Sigmoid colon (tissue), 4 donors: ENCODE measurements at regions not wholly inside any gene's neighbourhood (a gene's known extent, or its start where the extent isn't known, plus 50 kb on each side); places are given as distances from the start of the nearest gene placed in this dataset.

Experiments
- CTCF ChIP-seq, 4 experiments: fragments of 450-650 bp in 3 of 4; fragments of 200-600 bp in 1 of 4; IDR thresholded peaks; one replicate each; pipeline ENCODE4 v1.5.1; 2016 to 2019; ENCODE audit warnings: antibody characterized with exemption in 4 of 4, mild to moderate bottlenecking in 3 of 4, moderate library complexity in 2 of 4
- POLR2A ChIP-seq, 2 donors: fragments of 450-650 bp; IDR thresholded peaks; one replicate each; pipeline ENCODE4 v1.6.1; 2016; ENCODE audit warnings: antibody characterized with exemption in 2 of 2, mild to moderate bottlenecking in 2 of 2, moderate library complexity in 2 of 2
- POLR2AphosphoS5 ChIP-seq, 4 donors: sonication (generic); formaldehyde crosslinking; IDR thresholded peaks; one replicate each; pipeline ENCODE4 v1.6.1; 2017; ENCODE audit warnings: antibody characterized with exemption in 4 of 4

GRCh38 chr9:87420884-87421283 is 76.8 kb upstream of the DAPK1 start:
- TF ChIP-seq CTCF (IDR thresholded peaks at IDR 0.05) (no peak), POLR2A (IDR thresholded peaks at IDR 0.05) (no peak), POLR2AphosphoS5 (IDR thresholded peaks at IDR 0.05) (no peak)
